ENCODE measurements at regions not wholly inside any gene's neighbourhood (a gene's known extent, or its start where the extent isn't known, plus 50 kb on each side); places are given as distances from the start of the nearest gene placed in this dataset.

DNA sequence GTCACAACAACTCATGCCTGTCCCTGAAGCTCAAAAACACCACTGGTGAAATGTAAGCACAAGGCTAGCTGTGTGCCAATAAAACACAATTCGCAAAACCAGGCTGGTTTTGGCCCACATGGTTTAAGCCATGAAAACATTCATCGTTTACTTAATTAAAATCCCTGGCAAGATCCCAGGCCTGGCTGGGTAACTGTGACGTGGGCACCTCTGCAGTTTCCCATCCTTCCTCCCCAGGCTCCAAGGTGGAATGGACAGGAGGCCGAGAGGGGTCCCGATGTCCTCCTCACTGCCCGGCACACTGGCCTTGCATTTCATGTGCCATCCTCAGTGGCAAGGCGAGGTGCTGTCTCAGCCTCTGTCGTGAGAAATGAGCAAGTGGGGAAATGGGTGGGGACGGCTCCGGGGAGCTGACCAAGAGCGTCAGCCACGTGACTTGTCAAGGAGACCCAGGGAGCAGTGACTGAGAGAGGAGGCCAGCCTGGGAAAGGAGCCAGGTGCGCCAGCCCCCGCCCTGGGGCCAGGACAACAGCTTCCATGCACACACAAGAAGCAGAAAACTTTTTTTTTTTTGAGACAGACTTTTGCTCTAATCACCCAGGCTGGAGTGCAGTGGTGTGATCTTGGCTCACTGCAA, 153.1 kb upstream of the RAB4A start:
- DNase-seq: peak; percentile 78
- no peak overlapping the region for H3K4me3 ChIP-seq
- no peaks in the 10 kb centered on the region for H3K27me3 ChIP-seq
- H3K9me3 ChIP-seq: no peaks in the 10 kb centered on the region
- H3K36me3 ChIP-seq: no peaks in the 10 kb centered on the region

DNA sequence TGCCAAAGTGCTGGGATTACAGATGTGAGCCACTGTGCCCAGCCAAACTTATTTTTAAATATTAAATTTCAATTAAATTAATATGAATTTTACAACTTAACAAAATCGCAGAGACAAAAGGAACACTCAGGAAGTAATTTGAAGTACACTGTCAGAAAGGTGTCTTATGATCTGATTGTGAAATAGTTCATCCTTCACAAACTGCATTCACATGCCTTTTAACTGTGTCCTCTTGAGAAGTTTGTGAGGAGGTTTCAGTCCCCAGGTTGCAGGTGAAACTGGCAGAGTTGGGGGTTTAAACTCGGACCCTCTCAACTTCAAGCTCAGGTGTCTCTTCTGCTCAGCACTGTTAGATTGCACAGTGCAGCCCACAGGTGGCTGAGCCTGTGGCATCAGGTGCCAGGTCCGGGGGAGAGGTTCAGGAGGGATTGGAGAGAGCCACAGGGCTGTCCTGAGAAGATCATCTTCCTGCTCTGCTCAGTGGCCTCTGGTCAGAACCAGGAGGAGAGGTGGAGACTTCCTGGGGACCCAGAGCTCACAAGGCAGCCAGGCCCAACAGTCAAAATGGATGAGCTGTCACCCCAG, 152.3 kb upstream of the RAB4A start:
- H3K36me3 ChIP-seq: no peaks in the 10 kb centered on the region
- H3K27me3 ChIP-seq: no peaks in the 10 kb centered on the region
- no peak overlapping the region for H3K4me3 ChIP-seq
- H3K9me3 ChIP-seq: no peaks in the 10 kb centered on the region
- no peak for DNase-seq

DNA sequence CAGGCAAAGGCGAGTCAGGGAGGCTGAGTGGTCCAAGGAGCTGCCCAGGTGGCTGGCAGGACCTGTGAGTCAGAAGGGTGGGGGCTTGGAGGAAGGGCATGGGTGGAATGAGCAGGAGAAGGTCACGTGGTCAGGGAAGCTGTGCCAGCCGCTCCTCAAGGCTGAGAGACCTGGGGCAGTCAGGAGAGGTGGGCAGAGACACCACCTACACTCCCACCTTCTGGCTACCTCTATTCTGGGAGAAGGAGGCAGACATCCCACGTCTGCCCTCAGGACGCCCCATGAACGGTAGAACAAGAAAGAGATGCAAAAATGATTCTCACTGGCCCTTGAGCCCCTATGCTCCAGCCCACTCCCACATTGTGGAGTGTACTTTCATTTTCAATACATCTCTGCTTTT, 151.8 kb upstream of the RAB4A start:
- Histone ChIP-seq H3K9me3 (no peaks in the 10 kb centered on the region), H3K36me3 (no peaks in the 10 kb centered on the region), H3K27me3 (no peaks in the 10 kb centered on the region), H3K4me3 (no peak overlapping the region)
- no peak for DNase-seq

DNA sequence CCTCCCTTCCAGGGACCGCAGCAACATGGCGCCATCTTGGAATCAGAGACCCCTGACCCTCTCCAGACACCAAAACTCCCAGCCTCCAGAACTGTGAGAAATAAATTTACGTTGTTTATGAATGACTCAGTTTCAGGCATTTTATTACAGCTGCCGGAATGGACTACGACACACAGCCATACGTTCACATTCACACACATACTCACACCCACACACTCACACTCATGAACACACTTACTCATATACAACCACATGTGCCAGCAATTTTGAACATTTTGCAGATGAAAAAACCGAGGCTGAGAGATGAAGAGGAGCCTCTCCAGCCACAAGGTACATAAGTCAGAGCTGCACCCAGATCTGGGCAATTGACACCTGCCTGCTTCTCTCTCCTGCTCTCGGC, 151.0 kb upstream of the RAB4A start:
- no peak for DNase-seq
- no peaks in the 10 kb centered on the region for H3K9me3 ChIP-seq
- no peak overlapping the region for H3K4me3 ChIP-seq
- no peaks in the 10 kb centered on the region for H3K36me3 ChIP-seq
- H3K27me3 ChIP-seq: no peaks in the 10 kb centered on the region

DNA sequence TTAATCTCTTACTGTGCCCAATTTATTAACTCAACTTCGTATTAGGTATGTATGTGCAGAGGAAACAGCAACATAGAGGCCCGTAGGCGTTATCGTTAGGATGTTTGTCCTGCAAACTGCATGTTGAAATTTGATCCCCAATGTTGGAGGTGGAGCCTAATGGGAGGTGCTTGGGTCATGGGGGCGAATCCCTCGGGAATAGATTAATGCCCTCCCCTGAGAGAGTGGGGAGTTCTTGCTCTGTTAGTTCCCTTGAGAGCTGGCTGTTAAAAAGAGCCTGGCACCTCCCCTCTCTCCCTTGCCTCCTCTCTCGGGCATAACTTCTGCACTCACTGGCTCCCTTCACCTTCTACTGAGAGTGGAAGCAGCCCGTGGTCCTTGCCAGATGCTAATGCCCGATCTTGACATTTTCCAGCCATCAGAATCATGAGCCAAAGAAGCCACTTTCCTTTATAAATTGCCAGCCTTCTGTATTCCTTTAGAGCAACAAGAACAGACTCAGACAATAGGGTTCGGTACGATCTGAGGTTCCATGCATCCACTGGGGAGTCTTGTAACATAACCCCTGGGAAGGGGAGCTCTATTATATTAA, 149.0 kb upstream of the RAB4A start:
- H3K9me3 ChIP-seq: no peaks in the 10 kb centered on the region
- no peak overlapping the region for H3K4me3 ChIP-seq
- DNase-seq: no peak
- H3K27me3 ChIP-seq: no peaks in the 10 kb centered on the region
- H3K36me3 ChIP-seq: no peaks in the 10 kb centered on the region

DNA sequence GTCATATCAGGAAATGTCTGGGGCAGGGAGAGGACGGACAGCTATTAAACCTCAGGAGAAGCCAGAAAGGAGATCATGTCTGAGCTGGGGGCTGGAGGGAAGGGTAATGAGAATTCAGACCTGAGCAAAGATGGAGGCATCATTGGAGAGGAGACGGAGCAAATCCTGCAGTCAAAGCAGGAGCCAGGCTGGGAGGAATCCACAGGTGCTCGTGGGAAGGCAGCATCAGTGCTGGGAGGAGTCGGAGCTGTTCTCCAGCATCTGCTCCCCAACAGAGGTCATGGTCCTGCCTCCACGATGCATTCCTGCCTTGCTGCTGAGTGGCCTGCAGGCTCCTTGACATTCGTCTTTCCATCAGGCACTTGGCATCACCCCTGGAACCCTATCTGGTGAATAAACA, 148.3 kb upstream of the RAB4A start:
- Histone ChIP-seq H3K36me3 (no peaks in the 10 kb centered on the region), H3K9me3 (no peaks in the 10 kb centered on the region), H3K4me3 (no peak overlapping the region), H3K27me3 (no peaks in the 10 kb centered on the region)
- DNase-seq: no peak

DNA sequence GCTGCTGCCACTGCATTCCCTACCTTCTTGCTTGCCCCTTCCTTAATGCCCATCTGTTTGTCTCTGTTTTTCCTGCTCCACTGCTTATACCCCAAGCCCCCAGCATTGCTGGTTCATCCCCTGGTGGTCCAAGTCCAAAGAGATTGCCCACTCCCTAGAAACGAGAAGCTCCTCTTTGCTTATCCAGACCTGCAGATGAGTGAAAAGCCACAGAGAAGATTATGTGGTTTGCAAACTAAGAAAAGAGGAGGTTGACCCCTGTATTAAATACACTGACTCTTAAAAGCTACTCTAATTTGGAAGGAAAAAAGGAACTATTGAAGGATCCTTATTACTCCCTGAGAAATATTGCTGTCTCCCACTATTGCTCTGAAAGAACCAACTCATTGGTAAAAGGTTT, 146.8 kb upstream of the RAB4A start:
- no peak overlapping the region for H3K4me3 ChIP-seq
- no peaks in the 10 kb centered on the region for H3K36me3 ChIP-seq
- no peaks in the 10 kb centered on the region for H3K9me3 ChIP-seq
- no peaks in the 10 kb centered on the region for H3K27me3 ChIP-seq
- DNase-seq: no peak

DNA sequence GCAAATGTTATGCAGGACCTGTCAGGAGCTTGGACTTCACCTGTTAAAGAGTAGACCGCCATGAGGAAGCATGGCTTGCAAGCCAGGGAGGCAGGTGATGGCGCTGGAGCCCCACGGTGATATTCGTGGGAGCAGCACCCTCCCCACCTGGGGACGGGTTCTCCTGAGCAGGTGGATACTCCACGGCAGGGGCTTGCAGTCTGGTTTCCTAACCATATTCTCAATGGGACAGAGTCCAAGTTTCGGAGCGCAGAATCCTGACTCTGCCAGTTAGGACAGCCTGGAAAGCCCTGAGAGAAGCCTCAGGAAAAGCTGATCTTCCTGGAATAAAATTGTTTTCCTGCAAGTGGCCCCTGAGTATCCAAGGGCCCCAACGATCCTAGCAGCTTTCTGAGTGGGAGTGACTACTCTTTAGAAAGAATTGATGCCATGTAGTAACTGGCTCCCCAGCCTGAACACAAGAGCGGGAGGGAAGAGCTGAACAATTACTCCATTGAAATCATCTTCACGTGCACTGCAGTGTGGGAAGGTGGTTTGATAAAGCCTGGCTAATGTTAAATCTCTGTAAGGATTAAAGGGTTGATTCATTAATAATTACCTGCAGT, 146.3 kb upstream of the RAB4A start:
- Histone ChIP-seq H3K27me3 (no peaks in the 10 kb centered on the region), H3K36me3 (no peaks in the 10 kb centered on the region), H3K4me3 (no peak overlapping the region), H3K9me3 (no peaks in the 10 kb centered on the region)
- no peak for DNase-seq

DNA sequence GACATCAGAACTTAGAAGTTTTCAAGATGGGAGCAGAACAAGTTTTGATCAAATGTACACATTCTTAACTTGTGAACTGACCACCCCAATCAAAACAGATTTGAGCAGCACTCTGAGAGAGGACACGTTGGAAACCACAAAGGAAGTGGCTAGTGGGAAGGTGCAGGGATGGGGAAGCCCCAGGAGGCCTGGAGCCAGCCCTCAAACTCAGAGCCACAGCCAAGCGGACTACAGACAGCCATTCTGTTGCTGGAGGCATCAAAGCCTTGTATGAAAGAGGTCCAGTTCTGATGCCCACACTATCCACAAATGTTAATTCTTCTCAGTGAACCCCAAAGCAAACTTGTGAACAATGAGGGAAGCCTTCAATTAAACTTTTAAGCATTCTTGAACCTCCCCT, 143.6 kb upstream of the RAB4A start:
- DNase-seq: no peak
- H3K36me3 ChIP-seq: no peaks in the 10 kb centered on the region
- H3K9me3 ChIP-seq: no peaks in the 10 kb centered on the region
- no peak overlapping the region for H3K4me3 ChIP-seq
- no peaks in the 10 kb centered on the region; the same call in 1 of the 2 replicates for H3K27me3 ChIP-seq

DNA sequence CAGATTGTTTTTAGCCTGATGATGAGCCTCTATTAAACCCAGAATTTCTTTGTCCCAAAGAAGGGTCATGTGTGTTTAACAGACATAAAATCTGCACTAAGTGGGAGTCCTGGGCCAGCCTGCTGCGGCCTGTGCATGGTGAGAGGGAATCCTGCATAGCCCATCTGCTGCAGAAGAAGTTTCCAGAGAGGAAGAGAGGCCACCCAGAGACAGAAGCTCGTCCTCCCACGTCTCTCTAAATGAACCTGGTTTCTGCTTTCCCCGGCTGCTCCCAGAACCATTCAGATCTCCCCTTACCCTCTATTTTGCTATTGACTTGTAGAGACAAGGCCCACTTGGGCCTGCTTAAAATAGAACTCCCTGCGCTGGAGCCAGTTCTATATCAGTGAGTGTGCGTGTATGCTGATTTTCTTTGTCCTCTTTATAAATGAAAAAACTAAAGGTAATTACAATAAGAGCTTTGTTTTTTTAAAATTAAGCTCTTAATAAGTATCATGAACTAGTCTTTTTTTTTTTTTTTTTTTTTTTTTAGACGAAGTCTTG, 142.8 kb upstream of the RAB4A start:
- H3K27me3 ChIP-seq: no peaks in the 10 kb centered on the region; the same call in 1 of the 2 replicates
- H3K9me3 ChIP-seq: no peaks in the 10 kb centered on the region
- no peak for DNase-seq
- no peak overlapping the region for H3K4me3 ChIP-seq
- H3K36me3 ChIP-seq: no peaks in the 10 kb centered on the region

DNA sequence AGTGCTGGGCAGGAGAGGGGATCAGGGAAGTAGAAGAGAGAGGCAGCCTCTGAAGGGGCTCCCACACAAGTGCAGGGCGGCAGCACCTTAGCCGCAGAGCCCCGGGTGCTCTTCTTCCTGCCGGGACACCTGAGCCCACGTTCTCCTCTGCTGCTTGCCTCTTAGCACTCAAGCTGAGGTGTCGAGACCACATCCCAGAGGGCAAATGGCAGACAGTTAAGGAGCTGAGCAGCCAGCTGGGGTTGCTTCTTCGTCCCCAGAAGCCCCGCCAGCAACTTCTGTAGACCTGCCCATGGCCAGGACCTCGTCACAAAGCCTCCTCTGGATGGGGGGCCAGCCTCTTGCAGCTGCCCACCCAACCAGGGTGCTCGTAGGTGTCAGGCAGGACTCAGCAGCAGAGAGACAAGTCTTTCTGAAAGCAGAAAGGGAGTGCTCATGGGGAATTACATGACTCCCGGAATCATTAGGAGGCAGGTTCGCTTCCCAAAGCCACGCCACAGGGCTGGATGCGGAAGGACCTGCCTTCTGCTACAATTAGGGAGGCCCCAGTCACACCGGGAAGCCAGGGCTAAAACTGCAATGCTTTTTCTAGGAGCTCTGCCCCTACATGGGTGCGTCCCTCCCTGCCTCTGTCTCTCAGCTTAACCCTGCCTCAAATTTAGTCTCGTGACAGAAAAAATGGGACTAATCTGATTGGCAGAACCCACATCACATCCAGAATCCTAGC, 141.4 kb upstream of the RAB4A start:
- Histone ChIP-seq H3K27me3 (no peaks in the 10 kb centered on the region; the same call in 1 of the 2 replicates), H3K36me3 (no peaks in the 10 kb centered on the region), H3K4me3 (no peak overlapping the region), H3K9me3 (peaks cover 9% of the 10 kb centered on the region)
- DNase-seq: no peak

DNA sequence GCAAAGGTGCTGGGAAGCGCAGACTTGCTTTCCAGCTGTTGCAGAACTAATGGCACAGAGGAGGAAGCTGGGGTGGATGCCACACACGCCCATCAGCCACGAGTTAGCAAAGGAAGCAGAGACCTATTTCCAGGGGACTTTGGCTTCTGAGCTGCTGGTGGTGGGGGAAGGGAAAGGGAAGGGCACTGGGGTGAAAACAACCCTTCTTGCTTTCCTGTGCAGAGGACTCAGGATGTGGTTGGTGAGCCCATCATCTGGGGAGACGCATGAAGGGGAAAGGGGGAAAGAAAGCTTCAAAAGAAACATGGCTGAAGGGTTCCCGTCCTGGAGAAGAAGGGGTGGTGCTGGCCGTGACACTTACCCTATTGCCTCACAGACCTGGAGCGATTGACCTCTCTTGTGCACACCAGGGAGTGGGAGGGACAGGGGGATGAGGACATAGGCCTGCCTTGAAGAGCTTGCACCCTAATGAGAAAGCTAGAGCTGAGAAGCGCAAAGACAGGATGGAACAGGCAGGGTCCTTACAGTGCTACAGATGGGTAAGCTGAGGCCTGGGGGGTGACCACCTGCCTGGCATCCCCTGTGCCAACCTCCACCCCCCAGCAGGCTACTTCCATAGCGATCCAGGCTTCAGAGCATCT, 140.8 kb upstream of the RAB4A start:
- Histone ChIP-seq H3K9me3 (peaks cover 16% of the 10 kb centered on the region), H3K4me3 (no peak overlapping the region), H3K27me3 (no peaks in the 10 kb centered on the region; the same call in 1 of the 2 replicates), H3K36me3 (no peaks in the 10 kb centered on the region)
- no peak for DNase-seq

DNA sequence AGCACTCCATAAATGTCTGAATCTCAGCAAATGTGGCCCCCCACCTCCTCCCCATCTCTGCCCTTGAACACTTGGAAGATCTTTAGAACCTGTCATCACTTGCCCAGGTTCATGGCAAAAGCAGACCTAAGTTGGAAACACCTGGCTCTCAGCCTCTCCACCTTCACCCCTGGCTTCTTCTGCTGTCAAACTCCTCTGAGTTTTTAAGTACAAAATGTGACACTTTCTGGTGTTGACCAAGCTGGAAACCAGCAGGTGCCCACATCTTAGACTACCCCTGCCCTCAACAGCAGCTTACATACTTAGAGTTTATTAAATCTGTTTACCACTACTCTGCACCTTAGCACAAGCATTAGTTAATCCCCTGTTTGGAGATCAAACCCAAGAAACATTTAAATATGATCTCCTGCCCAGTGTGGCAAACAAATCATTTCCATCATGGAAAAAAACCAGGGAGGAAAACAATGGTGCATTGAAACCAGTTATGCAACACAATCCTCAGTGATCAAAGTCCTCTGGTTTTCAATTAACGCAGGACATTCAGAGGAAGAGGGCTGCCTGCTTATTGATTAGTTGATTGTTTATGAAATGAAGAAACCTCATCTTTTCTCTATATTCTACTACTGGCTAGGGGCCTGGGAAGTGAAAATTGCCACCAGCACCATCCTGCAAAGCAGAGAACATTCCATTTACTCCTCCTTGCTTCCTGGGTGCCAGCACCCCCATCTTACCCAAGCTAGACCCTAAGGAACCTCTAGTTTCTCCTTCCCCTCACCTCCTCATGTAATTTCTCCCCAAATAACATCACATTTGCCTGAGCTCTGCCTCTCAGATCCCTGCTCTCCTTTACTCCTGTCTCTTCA, 139.4 kb upstream of the RAB4A start:
- Histone ChIP-seq H3K36me3 (no peaks in the 10 kb centered on the region), H3K4me3 (no peak overlapping the region), H3K27me3 (no peaks in the 10 kb centered on the region; the same call in 1 of the 2 replicates), H3K9me3 (peaks cover 19% of the 10 kb centered on the region)
- DNase-seq: no peak

DNA sequence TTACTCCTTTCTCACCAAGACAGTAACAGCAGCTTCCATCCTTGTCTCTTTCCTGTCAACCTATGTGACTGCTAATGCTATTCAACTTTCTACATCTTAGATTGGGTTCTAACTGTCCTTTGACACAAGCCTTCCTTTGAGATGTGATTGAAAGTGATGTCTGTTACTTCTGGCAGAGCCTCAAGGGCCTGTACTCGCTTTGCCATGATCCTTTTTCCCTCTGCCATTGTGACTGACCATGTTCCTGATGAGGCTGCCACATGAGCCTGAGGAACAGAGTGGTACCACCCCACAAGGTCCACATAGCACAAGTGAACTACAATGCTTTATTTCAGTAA, 138.8 kb upstream of the RAB4A start:
- Histone ChIP-seq H3K36me3 (no peaks in the 10 kb centered on the region), H3K27me3 (no peaks in the 10 kb centered on the region; the same call in 1 of the 2 replicates), H3K4me3 (no peak overlapping the region), H3K9me3 (peaks cover 19% of the 10 kb centered on the region)
- DNase-seq: no peak

DNA sequence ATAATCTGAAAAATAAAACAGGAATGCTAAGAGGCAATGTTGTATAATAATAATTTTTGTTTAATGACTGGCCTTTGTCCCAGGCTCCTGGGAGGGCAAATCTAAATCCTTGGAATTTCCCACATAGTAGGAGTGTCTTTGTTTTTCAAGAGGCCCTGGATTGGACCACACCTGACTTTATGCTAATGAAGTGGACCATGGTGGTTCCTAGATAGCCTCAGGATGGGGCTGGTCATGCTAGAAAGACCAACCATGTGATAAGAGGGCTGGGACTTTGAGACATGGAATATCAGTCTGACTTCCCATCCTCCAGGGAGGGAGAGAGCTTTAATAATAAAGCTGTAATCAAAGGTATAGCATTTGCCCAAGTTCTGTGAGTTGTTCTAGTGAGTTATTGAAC, 138.2 kb upstream of the RAB4A start:
- no peak overlapping the region for H3K4me3 ChIP-seq
- no peak for DNase-seq
- peaks cover 19% of the 10 kb centered on the region for H3K9me3 ChIP-seq
- H3K36me3 ChIP-seq: no peaks in the 10 kb centered on the region
- H3K27me3 ChIP-seq: no peaks in the 10 kb centered on the region; the same call in 1 of the 2 replicates

DNA sequence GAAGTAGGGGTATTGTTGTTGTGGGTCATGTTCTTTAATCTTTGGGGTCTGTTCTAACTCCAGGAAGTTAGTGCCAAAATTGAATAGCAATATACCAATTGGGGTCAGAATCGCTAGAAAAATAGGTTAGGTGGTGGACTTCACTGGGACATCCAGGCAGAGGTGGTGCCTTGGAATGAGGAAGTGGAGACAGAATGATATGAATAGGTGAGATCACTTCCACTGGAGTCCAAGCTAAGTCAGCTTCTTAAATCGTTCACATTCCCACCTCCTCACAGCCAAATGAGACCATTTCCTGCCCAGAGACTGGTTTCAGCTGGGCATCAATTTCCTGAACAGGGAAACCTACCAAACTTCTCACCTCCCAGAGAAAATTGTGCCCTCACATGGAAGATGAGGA, 137.8 kb upstream of the RAB4A start:
- Histone ChIP-seq H3K27me3 (no peaks in the 10 kb centered on the region; the same call in 1 of the 2 replicates), H3K36me3 (no peaks in the 10 kb centered on the region), H3K9me3 (peaks cover 19% of the 10 kb centered on the region), H3K4me3 (no peak overlapping the region)
- no peak for DNase-seq
